Lung (tissue), 11 donors: ENCODE measurements at regions not wholly inside any gene's neighbourhood (a gene's known extent, or its start where the extent isn't known, plus 50 kb on each side); places are given as distances from the start of the nearest gene placed in this dataset.
A peak's percentile ranks its signal among the peaks of the same experiment; 100 is the strongest.

ENCODE experiments used
- ATAC-seq: fragments of 200-7000 bp; cut with Tn5 transposase; one replicate; pipeline ENCODE4 v1.9.1; 2020; ENCODE audit warnings: moderate number of reproducible peaks; ENCODE audit not compliant: insufficient read depth, low FRiP score
- DNase-seq, 3 donors: peaks; one replicate each; pipeline ENCODE4 v3.0.0-alpha.2; 2013 to 2017
- H3K27ac ChIP-seq, 2 donors: one replicate each; pipeline ENCODE4 v1.5.1; 2013; ENCODE audit warnings: mild to moderate bottlenecking in 2 of 2, moderate library complexity in 2 of 2, control low read depth in 1 of 2, inconsistent platforms in 1 of 2, low read depth in 1 of 2, low read length in 1 of 2
- H3K27me3 ChIP-seq, 3 donors: one replicate each; pipeline ENCODE4 v1.5.1; 2013; ENCODE audit warnings: low read length in 2 of 3; ENCODE audit not compliant: control insufficient read depth in 3 of 3, insufficient read depth in 3 of 3
- H3K36me3 ChIP-seq, 4 donors: one replicate each; pipeline ENCODE4 v1.5.1; 2013; ENCODE audit warnings: low read length in 4 of 4, mild to moderate bottlenecking in 1 of 4, moderate library complexity in 1 of 4; ENCODE audit not compliant: control insufficient read depth in 4 of 4, insufficient read depth in 4 of 4
- H3K4me1 ChIP-seq, 5 donors: one replicate each; pipeline ENCODE4 v1.5.1; 2013; ENCODE audit warnings: low read length in 5 of 5, mild to moderate bottlenecking in 2 of 5, moderate library complexity in 1 of 5; ENCODE audit not compliant: control insufficient read depth in 5 of 5, insufficient read depth in 5 of 5
- H3K4me3 ChIP-seq: one replicate; pipeline ENCODE4 v1.5.1; 2013; ENCODE audit warnings: mild to moderate bottlenecking, control low read depth, moderate library complexity
- H3K9ac ChIP-seq, 2 donors: one replicate each; pipeline ENCODE4 v1.5.1; 2013; ENCODE audit warnings: low read length in 2 of 2, control low read depth in 1 of 2; ENCODE audit not compliant: insufficient read depth in 1 of 2
- H3K9me3 ChIP-seq, 4 donors: one replicate each; pipeline ENCODE4 v1.5.1; 2013; ENCODE audit warnings: low read length in 3 of 4, mild to moderate bottlenecking in 1 of 4, moderate library complexity in 1 of 4; ENCODE audit not compliant: control insufficient read depth in 4 of 4, insufficient read depth in 3 of 4
- WGBS, 2 donors: extraction: QIAGEN DNeasy Blood & Tissue Kit; methylation state at CpG; one replicate each; pipeline ENCODE4 v1.1.7; 2013; 5-methylcytosine and 5-hydroxymethylcytosine counted together
- TF ChIP-seq, protein P1 (sequence below): IDR thresholded peaks from 2 replicates; pipeline ENCODE4 v1.5.1; 2012; ENCODE audit warnings: mild to moderate bottlenecking; ENCODE audit errors: control extremely low read depth, extremely low read depth
- donor health status: control.
- donor health status: control.
- donor health status: Bipolar disorder and iron deficiency.
- donor health status: healthy.
- donor health status: DM: yes; HTN: yes; CAD: no.

DNA sequence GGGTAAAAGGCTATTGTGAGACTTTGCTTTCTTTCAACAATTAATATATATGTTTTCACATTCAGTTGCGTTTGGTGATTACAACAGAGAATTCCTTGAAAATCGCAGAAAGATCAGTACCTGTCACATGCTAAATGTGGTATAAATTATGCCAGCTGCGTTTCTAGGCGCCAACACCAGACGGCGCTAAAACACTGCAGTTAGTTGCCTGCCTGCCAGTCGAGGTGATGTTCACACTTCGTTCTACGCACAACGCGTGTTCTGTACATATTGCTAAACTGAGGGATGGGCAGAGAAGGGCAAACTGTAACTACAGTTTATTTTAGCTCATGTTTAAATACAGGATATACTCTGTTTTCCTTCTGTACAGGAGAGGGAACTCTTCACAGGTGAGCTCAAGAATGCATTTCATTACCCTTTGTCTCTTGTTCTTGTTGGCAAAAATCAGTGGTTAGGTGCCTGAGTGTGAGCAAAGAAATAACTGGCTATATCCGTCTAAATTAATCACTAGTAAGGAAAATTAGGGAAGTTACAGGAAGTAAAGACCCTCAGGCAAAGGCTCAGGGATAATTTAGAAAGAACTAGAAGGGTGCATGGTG lies 100.1 kb upstream of the RGS17 start:
- ATAC-seq: no peak
- H3K4me1 ChIP-seq: no peaks in the 10 kb centered on the region

DNA sequence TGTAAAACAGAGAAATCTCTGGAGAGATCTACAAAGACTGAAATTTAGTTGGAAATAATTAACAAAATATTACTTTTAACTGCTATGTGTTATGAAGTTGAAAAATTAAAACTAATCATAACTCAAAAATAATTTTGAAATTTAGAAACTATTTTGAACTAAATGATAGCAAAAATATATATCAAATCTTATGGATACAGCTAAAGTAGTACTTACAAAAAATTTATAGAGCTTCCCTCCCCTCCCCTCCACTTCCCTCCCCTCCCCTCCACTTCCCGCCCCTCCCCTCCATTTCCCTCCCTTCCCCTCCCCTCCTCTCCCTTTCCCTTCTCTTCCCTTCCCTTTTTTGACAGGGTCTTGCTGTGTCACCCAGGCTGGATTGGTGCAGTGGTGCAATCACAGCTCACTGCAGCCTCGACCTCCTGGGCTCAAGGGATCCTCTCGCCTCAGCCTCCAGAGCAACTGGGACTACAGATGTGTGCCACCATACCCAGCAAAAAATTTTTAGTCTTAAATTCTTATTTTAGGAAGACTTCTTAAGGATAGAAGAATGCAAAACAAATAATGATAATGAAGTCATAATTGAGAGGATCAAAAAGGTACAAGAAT lies 87.2 kb upstream of the RGS17 start:
- H3K4me1 ChIP-seq: no peaks in the 10 kb centered on the region
- no peak overlapping the region for H3K4me3 ChIP-seq
- H3K27me3 ChIP-seq: no peaks in the 10 kb centered on the region
- no peak overlapping the region for H3K27ac ChIP-seq
- DNase-seq: no peak
- H3K36me3 ChIP-seq: no peaks in the 10 kb centered on the region
- no peak overlapping the region for H3K9ac ChIP-seq
- ATAC-seq: no peak
- TF ChIP-seq, protein P1, sequence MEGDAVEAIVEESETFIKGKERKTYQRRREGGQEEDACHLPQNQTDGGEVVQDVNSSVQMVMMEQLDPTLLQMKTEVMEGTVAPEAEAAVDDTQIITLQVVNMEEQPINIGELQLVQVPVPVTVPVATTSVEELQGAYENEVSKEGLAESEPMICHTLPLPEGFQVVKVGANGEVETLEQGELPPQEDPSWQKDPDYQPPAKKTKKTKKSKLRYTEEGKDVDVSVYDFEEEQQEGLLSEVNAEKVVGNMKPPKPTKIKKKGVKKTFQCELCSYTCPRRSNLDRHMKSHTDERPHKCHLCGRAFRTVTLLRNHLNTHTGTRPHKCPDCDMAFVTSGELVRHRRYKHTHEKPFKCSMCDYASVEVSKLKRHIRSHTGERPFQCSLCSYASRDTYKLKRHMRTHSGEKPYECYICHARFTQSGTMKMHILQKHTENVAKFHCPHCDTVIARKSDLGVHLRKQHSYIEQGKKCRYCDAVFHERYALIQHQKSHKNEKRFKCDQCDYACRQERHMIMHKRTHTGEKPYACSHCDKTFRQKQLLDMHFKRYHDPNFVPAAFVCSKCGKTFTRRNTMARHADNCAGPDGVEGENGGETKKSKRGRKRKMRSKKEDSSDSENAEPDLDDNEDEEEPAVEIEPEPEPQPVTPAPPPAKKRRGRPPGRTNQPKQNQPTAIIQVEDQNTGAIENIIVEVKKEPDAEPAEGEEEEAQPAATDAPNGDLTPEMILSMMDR: no peak
- no peaks in the 10 kb centered on the region for H3K9me3 ChIP-seq
- 73 to 84% methylated on average over 3 of the region's 3 CpGs for whole genome bisulfite sequencing, 2 donors

More for the DNA sequence above, 100.1 kb upstream of the RGS17 start:
- no peak overlapping the region for H3K27ac ChIP-seq
- TF ChIP-seq, protein P1: peak; percentile 32
- H3K9ac ChIP-seq: no peak overlapping the region
- no peaks in the 10 kb centered on the region for H3K9me3 ChIP-seq
- H3K27me3 ChIP-seq: no peaks in the 10 kb centered on the region
- peak; percentile 57 to 65 (median 64) for DNase-seq
- 9 to 12% methylated on average over 12 of the region's 12 CpGs for WGBS, 2 donors
- no peak overlapping the region for H3K4me3 ChIP-seq
- H3K36me3 ChIP-seq: no peaks in the 10 kb centered on the region

DNA sequence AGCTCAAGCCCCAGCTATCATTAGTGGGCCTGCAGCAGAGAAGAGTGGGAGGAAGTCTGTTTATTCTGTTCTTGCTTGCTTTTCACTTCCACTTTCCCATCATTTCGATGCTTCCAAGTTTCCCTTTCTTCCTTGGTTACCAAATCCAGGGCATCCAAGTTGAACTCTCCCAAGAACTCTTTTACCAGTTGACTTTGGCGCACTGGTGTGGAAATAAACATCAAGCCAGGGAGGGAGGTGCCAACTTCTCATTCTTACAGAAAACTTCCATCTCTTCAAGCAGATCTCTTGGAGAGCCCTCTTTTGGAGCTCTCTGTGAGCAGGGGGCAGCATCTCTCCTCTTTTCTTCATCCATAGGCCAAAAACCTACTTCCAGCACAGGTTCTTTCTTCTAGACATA lies 85.7 kb upstream of the RGS17 start:
- no peak overlapping the region for H3K4me3 ChIP-seq
- H3K36me3 ChIP-seq: no peaks in the 10 kb centered on the region
- WGBS, 2 donors: 74 to 77% methylated on average over 2 of the region's 2 CpGs
- H3K27ac ChIP-seq: no peak overlapping the region
- ATAC-seq: no peak
- no peaks in the 10 kb centered on the region for H3K4me1 ChIP-seq
- no peaks in the 10 kb centered on the region for H3K9me3 ChIP-seq
- DNase-seq: no peak
- no peaks in the 10 kb centered on the region for H3K27me3 ChIP-seq
- TF ChIP-seq, protein P1: no peak
- no peak overlapping the region for H3K9ac ChIP-seq
